ENCODE measurements at regions not wholly inside any gene's neighbourhood (a gene's known extent, or its start where the extent isn't known, plus 50 kb on each side); places are given as distances from the start of the nearest gene placed in this dataset.

GRCh38 chr6:78153976-78154375 is 501.1 kb downstream of the MEI4 start:
- DNase-seq: no peak
- Histone ChIP-seq H3K27ac (no peak overlapping the region), H3K36me3 (no peaks in the 10 kb centered on the region), H3K27me3 (ENCODE audit: insufficient read depth, low read depth, severe bottlenecking) (no peaks in the 10 kb centered on the region), H3K9me3 (ENCODE audit: severe bottlenecking) (no peaks in the 10 kb centered on the region), H3K4me3 (ENCODE audit: low read depth, low read length) (no peak overlapping the region)
- no peak for TF ChIP-seq CTCF (IDR thresholded peaks at IDR 0.05; ENCODE audit: low read depth, low read length)

DNA sequence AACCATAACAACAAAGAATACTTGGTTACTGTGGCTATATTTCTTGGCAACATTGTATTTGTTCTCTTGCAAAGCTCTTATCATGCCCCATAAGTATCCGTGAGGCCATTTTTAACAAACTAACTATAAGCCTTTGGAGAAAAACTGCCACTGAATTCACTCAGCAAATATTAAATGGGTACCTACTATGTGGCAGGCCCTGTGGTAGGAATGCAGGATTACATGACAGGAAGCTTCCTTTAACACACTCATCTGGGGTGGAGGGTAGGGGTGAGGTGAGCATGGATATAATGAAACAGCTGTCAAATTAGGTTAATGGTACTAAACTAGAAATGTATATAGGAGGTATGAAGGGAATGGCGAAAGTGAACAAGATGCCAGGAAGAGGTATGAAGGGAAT is 504.8 kb downstream of the MEI4 start:
- Histone ChIP-seq H3K9me3 (ENCODE audit: severe bottlenecking) (no peaks in the 10 kb centered on the region), H3K36me3 (no peaks in the 10 kb centered on the region), H3K27me3 (ENCODE audit: insufficient read depth, low read depth, severe bottlenecking) (no peaks in the 10 kb centered on the region), H3K4me3 (ENCODE audit: low read depth, low read length) (no peak overlapping the region), H3K27ac (no peak overlapping the region)
- DNase-seq: no peak
- no peak for TF ChIP-seq CTCF (IDR thresholded peaks at IDR 0.05; ENCODE audit: low read depth, low read length)

DNA sequence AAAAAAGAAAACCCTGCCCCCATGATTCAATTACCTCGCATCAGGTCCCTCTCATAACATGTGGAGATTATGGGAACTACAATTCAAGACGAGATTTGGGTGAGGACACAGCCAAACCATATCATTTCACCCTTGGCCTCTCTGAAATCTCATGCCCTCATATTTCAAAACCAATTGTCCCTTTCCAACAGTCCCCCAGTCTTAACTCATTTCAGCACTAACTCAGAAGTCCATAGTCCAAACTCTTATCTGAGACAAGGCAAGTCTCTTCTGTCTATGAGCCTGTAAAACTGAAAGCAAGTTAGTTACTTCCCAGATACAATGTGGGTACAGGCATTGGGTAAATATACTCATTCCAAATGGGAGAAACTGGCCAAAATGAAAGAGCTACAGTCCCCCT is 536.1 kb downstream of the MEI4 start:
- Histone ChIP-seq H3K4me3 (ENCODE audit: low read depth, low read length) (no peak overlapping the region), H3K27ac (no peak overlapping the region), H3K36me3 (no peaks in the 10 kb centered on the region), H3K27me3 (ENCODE audit: insufficient read depth, low read depth, severe bottlenecking) (no peaks in the 10 kb centered on the region), H3K9me3 (ENCODE audit: severe bottlenecking) (no peaks in the 10 kb centered on the region)
- no peak for DNase-seq
- TF ChIP-seq CTCF (IDR thresholded peaks at IDR 0.05; ENCODE audit: low read depth, low read length): no peak

DNA sequence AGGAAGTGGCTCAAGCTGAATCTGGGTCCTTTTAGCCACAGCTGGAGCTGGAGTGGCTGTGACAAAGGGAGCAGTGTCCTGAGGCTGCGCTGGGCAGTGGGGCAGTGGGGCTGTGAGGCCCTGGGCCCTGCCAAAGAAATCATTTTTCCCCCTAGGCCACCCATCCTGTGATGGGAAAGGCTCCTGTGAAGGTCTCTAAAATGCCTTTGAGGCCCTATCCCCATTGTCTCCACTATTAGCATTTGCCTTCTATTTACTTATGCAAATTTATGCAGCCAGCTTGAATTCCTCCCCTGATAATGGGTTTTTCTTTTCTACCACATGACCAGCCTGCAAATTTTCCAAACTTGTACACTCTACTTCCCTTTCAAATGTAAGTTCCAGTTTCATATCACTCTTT is 539.2 kb downstream of the MEI4 start:
- no peak overlapping the region for H3K27ac ChIP-seq
- TF ChIP-seq CTCF (IDR thresholded peaks at IDR 0.05; ENCODE audit: low read depth, low read length): no peak
- no peak for DNase-seq
- H3K4me3 ChIP-seq (ENCODE audit: low read depth, low read length): no peak overlapping the region
- H3K36me3 ChIP-seq: no peaks in the 10 kb centered on the region
- no peaks in the 10 kb centered on the region for H3K27me3 ChIP-seq (ENCODE audit: insufficient read depth, low read depth, severe bottlenecking)
- no peaks in the 10 kb centered on the region for H3K9me3 ChIP-seq (ENCODE audit: severe bottlenecking)

GRCh38 chr6:78199044-78199443 is 546.2 kb downstream of the MEI4 start:
- H3K27me3 ChIP-seq (ENCODE audit: insufficient read depth, low read depth, severe bottlenecking): no peaks in the 10 kb centered on the region
- no peaks in the 10 kb centered on the region for H3K36me3 ChIP-seq
- H3K27ac ChIP-seq: no peak overlapping the region
- no peak for TF ChIP-seq CTCF (IDR thresholded peaks at IDR 0.05; ENCODE audit: low read depth, low read length)
- no peaks in the 10 kb centered on the region for H3K9me3 ChIP-seq (ENCODE audit: severe bottlenecking)
- no peak for DNase-seq
- H3K4me3 ChIP-seq (ENCODE audit: low read depth, low read length): no peak overlapping the region

GRCh38 chr6:78222226-78222625 is 569.4 kb downstream of the MEI4 start:
- no peak for TF ChIP-seq CTCF (IDR thresholded peaks at IDR 0.05; ENCODE audit: low read depth, low read length)
- DNase-seq: no peak
- H3K27me3 ChIP-seq (ENCODE audit: insufficient read depth, low read depth, severe bottlenecking): no peaks in the 10 kb centered on the region
- H3K4me3 ChIP-seq (ENCODE audit: low read depth, low read length): no peak overlapping the region
- no peaks in the 10 kb centered on the region for H3K36me3 ChIP-seq
- H3K27ac ChIP-seq: no peak overlapping the region
- H3K9me3 ChIP-seq (ENCODE audit: severe bottlenecking): no peaks in the 10 kb centered on the region
